ENCODE measurements at regions not wholly inside any gene's neighbourhood (a gene's known extent, or its start where the extent isn't known, plus 50 kb on each side); places are given as distances from the start of the nearest gene placed in this dataset.

DNA sequence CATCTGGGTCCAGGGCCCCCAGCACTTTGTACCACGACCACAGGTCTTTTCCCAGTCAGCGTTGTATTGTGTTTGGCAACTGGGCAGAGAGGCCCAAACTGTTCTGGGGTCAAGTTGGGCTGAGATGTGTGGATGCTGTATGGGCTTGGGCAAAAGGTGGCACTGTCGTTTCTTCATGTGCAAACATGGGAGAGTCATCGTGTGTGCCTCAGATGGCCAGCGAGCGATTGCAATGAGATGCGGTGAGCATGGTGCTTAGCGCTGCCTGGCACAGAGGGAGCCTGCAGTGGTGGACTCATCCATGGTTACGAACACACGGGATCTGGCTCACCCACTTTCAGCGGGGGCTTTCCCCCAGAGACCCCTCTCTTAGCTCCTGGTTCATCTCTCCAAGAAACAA, 120.4 kb upstream of the SORCS3 start:
- no peak for TF ChIP-seq FOSL2 (IDR thresholded peaks at IDR 0.05; ENCODE audit: borderline replicate concordance, low read depth)
- TF ChIP-seq TAF1 (IDR thresholded peaks at IDR 0.05; ENCODE audit: borderline replicate concordance, low read depth, low read length): no peak
- TF ChIP-seq RFX5 (IDR thresholded peaks at IDR 0.05; ENCODE audit: low read length): no peak
- no peak for TF ChIP-seq CHD2 (IDR thresholded peaks at IDR 0.05; ENCODE audit: low read length, partially characterized antibody)
- no peak for TF ChIP-seq TEAD4 (IDR thresholded peaks at IDR 0.05; ENCODE audit: borderline replicate concordance, insufficient read depth)
- no peak for TF ChIP-seq GABPA (IDR thresholded peaks at IDR 0.05; ENCODE audit: low read depth)
